ENCODE measurements at regions not wholly inside any gene's neighbourhood (a gene's known extent, or its start where the extent isn't known, plus 50 kb on each side); places are given as distances from the start of the nearest gene placed in this dataset.

DNA sequence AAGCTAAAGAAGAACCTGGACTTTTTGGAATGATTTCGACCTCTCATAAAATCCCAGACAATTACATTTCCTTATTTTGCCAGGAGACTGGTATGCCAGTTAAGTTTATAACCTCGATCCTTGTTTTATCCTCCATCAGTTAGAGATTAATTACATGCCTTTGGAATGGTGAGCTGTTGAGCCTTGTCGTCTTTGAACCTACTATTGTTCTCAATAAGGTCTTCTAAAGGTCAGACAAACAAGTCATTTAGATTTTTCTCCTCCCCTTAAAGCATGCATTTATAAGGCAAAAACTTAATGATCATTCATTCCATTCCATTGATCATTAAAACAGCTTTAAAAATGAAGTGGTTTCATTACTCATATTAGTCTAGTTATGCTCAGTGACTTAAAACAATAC, 304.9 kb downstream of the DOCK8 start:
- H3K9me3 ChIP-seq = no peaks in the 10 kb centered on the region
- DNase-seq (ENCODE audit: low read depth in 1 of 2, low spot score in 1 of 2) (no peak), ATAC-seq (no peak), FAIRE-seq (no peak)
- CTCF ChIA-PET = interaction anchor here (1.0 kb wide), 1 partner anchor 15 kb away, joined by 3 read pairs; the partner anchor contains the start of gene KANK1
- peaks cover 25% of the 10 kb centered on the region; the same call in 1 of the 3 replicates for H3K4me1 ChIP-seq
- TF ChIP-seq SREBF2 (IDR thresholded peaks at IDR 0.05) = no peak
- WGBS (ENCODE audit: missing lambda C conversion rate) = 84% methylated on average over 3 of the region's 3 CpGs
- no peak overlapping the region for H3K4me3 ChIP-seq
- no peak overlapping the region for H3K27ac ChIP-seq
- no peak overlapping the region for H3K4me2 ChIP-seq
- POLR2A ChIA-PET = interaction anchor here (1.0 kb wide), 1 partner anchor 11 kb away, joined by 3 read pairs; no protein-coding TSS in a partner anchor

DNA sequence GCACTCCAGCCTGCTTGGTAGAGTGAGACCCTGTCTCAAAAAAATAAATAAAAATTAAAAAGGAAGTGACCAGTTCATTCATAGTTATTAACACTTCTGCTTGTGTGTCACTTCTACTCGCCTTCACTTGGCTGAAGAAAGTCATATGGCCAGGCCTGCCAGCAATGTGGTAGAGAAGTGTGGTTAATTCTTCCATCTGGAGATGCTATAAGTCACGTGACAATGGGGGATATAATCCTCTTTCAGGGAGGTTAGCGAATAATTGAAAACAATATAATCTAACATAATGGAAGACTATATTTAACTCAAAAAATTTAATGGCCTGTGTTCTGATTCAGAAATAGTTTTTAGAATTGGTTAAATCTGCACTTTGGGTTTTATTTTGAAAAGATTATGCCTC, 305.6 kb downstream of the DOCK8 start:
- no peak overlapping the region for H3K27ac ChIP-seq
- ChIA-PET POLR2A (interaction anchor here (1.0 kb wide), 1 partner anchor 10 kb away, joined by 3 read pairs; no protein-coding TSS in a partner anchor), CTCF (interaction anchor here (1.0 kb wide), 1 partner anchor 16 kb away, joined by 3 read pairs; the partner anchor contains the start of gene KANK1)
- no peak overlapping the region for H3K4me2 ChIP-seq
- 94% methylated on average over 3 of the region's 3 CpGs for WGBS (ENCODE audit: missing lambda C conversion rate)
- no peaks in the 10 kb centered on the region for H3K9me3 ChIP-seq
- H3K4me3 ChIP-seq = no peak overlapping the region
- no peak for ATAC-seq
- no peak for FAIRE-seq
- TF ChIP-seq FOXS1 (CRISPR knock-in tag; IDR thresholded peaks at IDR 0.05) = no peak
- TF ChIP-seq EHMT2 (IDR thresholded peaks at IDR 0.05; ENCODE audit: low read depth) = no peak
- no peak for TF ChIP-seq HOXB13 (CRISPR knock-in tag; IDR thresholded peaks at IDR 0.05; ENCODE audit: low read depth)
- TF ChIP-seq POLR2A (IDR thresholded peaks at IDR 0.05; ENCODE audit: low read length) = no peak
- H3K4me1 ChIP-seq = peaks cover 25% of the 10 kb centered on the region; the same call in 1 of the 3 replicates
- no peak for DNase-seq (ENCODE audit: low read depth in 1 of 2, low spot score in 1 of 2)

DNA sequence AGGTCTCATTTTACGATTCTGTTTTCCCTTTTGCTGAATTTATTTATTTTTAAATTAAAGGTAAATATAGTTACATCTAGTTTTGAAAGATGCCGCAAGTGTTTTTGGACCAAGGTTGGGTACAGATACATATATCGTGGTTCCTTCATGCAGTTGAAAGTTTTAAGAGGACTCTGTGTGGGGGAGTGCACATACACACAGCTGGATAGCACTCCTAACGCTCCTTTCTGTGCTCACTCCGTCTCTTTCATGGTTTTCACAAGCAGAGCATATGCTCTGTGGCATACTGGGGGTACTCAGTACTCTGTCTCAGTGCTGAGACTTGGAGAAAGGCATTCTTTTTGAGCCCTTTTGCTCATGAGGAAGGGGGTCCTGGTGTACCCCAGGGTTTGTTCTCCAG, 307.5 kb downstream of the DOCK8 start:
- Histone ChIP-seq H3K4me1 (peaks cover 34% of the 10 kb centered on the region), H3K9me3 (no peaks in the 10 kb centered on the region), H3K27ac (no peak overlapping the region; a peak in 1 of 6 replicates), H3K4me2 (no peak overlapping the region), H3K4me3 (no peak overlapping the region)
- ChIA-PET CTCF (interaction anchor here (0.6 kb wide), 1 partner anchor 15 kb away, joined by 3 read pairs; no protein-coding TSS in a partner anchor), POLR2A (interaction anchor here (0.6 kb wide), 1 partner anchor 90 kb away, joined by 3 read pairs; no protein-coding TSS in a partner anchor)
- TF ChIP-seq ZSCAN20 (CRISPR knock-in tag; IDR thresholded peaks at IDR 0.05) (no peak), KDM5A (IDR thresholded peaks at IDR 0.05) (no peak), HOXB5 (CRISPR knock-in tag; IDR thresholded peaks at IDR 0.05) (no peak), HEYL (CRISPR knock-in tag; IDR thresholded peaks at IDR 0.05) (no peak), RCOR1 (IDR thresholded peaks at IDR 0.05; ENCODE audit: low read depth, low read length) (no peak), RAD21 (conservative IDR thresholded peaks at IDR 0.05 in 1 of 2, IDR thresholded peaks at IDR 0.05 in 1 of 2) (no peak), ZNF302 (CRISPR knock-in tag; IDR thresholded peaks at IDR 0.05) (no peak), EP300 (IDR thresholded peaks at IDR 0.05) (no peak)
- TF ChIP-seq, protein P1, sequence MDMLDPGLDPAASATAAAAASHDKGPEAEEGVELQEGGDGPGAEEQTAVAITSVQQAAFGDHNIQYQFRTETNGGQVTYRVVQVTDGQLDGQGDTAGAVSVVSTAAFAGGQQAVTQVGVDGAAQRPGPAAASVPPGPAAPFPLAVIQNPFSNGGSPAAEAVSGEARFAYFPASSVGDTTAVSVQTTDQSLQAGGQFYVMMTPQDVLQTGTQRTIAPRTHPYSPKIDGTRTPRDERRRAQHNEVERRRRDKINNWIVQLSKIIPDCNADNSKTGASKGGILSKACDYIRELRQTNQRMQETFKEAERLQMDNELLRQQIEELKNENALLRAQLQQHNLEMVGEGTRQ (IDR thresholded peaks at IDR 0.05) = no peak
- TF ChIP-seq, protein P2, sequence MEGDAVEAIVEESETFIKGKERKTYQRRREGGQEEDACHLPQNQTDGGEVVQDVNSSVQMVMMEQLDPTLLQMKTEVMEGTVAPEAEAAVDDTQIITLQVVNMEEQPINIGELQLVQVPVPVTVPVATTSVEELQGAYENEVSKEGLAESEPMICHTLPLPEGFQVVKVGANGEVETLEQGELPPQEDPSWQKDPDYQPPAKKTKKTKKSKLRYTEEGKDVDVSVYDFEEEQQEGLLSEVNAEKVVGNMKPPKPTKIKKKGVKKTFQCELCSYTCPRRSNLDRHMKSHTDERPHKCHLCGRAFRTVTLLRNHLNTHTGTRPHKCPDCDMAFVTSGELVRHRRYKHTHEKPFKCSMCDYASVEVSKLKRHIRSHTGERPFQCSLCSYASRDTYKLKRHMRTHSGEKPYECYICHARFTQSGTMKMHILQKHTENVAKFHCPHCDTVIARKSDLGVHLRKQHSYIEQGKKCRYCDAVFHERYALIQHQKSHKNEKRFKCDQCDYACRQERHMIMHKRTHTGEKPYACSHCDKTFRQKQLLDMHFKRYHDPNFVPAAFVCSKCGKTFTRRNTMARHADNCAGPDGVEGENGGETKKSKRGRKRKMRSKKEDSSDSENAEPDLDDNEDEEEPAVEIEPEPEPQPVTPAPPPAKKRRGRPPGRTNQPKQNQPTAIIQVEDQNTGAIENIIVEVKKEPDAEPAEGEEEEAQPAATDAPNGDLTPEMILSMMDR (IDR thresholded peaks at IDR 0.05) = no peak
- 87% methylated on average over 5 of the region's 5 CpGs for WGBS (ENCODE audit: missing lambda C conversion rate)
- ATAC-seq (peak in 1 of 2 experiments; percentile 22; a peak in 1 of 6 replicates), FAIRE-seq (no peak), DNase-seq (ENCODE audit: low read depth in 1 of 2, low spot score in 1 of 2) (no peak)

DNA sequence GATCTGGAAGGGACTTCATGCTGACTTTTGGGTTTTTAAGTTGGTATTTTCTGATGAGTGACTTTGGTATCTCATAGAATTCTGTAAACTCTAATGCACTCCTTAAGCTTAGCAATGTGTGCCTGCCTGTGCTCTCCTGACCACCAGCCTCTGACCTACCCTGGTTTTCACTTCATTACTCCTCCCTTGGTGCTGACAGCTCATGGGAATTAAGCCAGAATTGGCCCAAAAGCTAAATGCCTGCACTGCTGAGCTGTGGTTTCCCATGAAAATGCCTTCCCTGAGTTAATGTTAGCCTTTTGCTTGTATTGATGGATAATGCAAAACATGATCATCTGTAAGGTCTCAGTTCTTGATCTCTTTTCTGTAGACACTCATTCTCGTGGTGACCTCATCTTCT, 308.0 kb downstream of the DOCK8 start:
- no peak overlapping the region; a peak in 1 of 6 replicates for H3K27ac ChIP-seq
- ATAC-seq (peak; percentile 13 to 32; a peak in 4 of 6 replicates), FAIRE-seq (no peak), DNase-seq (ENCODE audit: low read depth in 1 of 2, low spot score in 1 of 2) (no peak)
- POLR2A ChIA-PET = interaction anchor here (0.6 kb wide), 1 partner anchor 91 kb away, joined by 3 read pairs; no protein-coding TSS in a partner anchor
- 88% methylated on average over 1 of the region's 1 CpG for WGBS (ENCODE audit: missing lambda C conversion rate)
- H3K4me1 ChIP-seq = peaks cover 33% of the 10 kb centered on the region
- no peak overlapping the region for H3K4me2 ChIP-seq
- H3K4me3 ChIP-seq = no peak overlapping the region
- no peaks in the 10 kb centered on the region for H3K9me3 ChIP-seq
- CTCF ChIA-PET = no interaction called here
- no peak for TF ChIP-seq MYC (IDR thresholded peaks at IDR 0.05; ENCODE audit: borderline replicate concordance, low read length)
- no peak for TF ChIP-seq EP300 (IDR thresholded peaks at IDR 0.05)
- no peak for TF ChIP-seq EHF (CRISPR knock-in tag; IDR thresholded peaks at IDR 0.05)
- TF ChIP-seq CHD2 (IDR thresholded peaks at IDR 0.05; ENCODE audit: low read length, partially characterized antibody) = no peak
- TF ChIP-seq HOXB5 (CRISPR knock-in tag; IDR thresholded peaks at IDR 0.05) = no peak
- TF ChIP-seq, protein P3, sequence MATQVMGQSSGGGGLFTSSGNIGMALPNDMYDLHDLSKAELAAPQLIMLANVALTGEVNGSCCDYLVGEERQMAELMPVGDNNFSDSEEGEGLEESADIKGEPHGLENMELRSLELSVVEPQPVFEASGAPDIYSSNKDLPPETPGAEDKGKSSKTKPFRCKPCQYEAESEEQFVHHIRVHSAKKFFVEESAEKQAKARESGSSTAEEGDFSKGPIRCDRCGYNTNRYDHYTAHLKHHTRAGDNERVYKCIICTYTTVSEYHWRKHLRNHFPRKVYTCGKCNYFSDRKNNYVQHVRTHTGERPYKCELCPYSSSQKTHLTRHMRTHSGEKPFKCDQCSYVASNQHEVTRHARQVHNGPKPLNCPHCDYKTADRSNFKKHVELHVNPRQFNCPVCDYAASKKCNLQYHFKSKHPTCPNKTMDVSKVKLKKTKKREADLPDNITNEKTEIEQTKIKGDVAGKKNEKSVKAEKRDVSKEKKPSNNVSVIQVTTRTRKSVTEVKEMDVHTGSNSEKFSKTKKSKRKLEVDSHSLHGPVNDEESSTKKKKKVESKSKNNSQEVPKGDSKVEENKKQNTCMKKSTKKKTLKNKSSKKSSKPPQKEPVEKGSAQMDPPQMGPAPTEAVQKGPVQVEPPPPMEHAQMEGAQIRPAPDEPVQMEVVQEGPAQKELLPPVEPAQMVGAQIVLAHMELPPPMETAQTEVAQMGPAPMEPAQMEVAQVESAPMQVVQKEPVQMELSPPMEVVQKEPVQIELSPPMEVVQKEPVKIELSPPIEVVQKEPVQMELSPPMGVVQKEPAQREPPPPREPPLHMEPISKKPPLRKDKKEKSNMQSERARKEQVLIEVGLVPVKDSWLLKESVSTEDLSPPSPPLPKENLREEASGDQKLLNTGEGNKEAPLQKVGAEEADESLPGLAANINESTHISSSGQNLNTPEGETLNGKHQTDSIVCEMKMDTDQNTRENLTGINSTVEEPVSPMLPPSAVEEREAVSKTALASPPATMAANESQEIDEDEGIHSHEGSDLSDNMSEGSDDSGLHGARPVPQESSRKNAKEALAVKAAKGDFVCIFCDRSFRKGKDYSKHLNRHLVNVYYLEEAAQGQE (IDR thresholded peaks at IDR 0.05) = no peak
- no peak for TF ChIP-seq HOXA7 (CRISPR knock-in tag; IDR thresholded peaks at IDR 0.05)
- TF ChIP-seq, protein P2 (IDR thresholded peaks at IDR 0.05) = no peak
- TF ChIP-seq, protein P4, sequence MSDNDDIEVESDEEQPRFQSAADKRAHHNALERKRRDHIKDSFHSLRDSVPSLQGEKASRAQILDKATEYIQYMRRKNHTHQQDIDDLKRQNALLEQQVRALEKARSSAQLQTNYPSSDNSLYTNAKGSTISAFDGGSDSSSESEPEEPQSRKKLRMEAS (IDR thresholded peaks at IDR 0.05) = no peak

Measured in A549 (cell line).